ENCODE measurements at regions not wholly inside any gene's neighbourhood (a gene's known extent, or its start where the extent isn't known, plus 50 kb on each side); places are given as distances from the start of the nearest gene placed in this dataset.

DNA sequence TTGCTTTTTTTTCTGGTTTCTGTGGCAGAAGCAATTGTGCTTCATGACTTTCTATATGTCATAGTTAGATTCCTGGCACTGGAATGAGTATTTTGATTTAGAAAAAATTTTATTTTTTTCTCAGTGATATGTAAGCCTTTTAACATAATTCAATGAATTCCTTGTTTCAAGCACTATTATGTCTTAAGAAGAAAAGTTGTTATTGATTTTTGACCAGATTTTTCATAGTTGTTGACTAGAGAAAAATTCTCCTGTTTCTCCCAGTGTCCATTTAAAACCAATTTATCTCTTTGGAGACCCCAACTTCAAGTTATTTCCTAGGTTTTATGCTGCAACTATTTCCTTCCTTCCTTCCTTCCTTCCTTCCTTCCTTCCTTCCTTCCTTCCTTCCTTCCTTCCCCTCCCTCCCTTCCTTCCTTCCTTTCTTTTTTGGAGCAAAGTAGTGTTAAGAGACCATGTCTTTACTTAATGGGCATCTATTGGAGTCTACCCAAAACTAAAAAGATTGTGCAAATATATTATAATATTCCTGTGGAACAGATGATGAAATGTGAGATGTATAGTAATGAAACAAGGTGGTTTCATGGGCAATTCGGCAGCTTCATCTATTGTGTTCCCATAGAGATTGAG, 346.9 kb downstream of the RNF144B start:
- TF ChIP-seq, protein P1, sequence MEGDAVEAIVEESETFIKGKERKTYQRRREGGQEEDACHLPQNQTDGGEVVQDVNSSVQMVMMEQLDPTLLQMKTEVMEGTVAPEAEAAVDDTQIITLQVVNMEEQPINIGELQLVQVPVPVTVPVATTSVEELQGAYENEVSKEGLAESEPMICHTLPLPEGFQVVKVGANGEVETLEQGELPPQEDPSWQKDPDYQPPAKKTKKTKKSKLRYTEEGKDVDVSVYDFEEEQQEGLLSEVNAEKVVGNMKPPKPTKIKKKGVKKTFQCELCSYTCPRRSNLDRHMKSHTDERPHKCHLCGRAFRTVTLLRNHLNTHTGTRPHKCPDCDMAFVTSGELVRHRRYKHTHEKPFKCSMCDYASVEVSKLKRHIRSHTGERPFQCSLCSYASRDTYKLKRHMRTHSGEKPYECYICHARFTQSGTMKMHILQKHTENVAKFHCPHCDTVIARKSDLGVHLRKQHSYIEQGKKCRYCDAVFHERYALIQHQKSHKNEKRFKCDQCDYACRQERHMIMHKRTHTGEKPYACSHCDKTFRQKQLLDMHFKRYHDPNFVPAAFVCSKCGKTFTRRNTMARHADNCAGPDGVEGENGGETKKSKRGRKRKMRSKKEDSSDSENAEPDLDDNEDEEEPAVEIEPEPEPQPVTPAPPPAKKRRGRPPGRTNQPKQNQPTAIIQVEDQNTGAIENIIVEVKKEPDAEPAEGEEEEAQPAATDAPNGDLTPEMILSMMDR (IDR thresholded peaks at IDR 0.05; ENCODE audit: extremely low read depth in 1 of 2, insufficient read depth in 1 of 2, low read depth in 1 of 2, low read length in 2 of 2): no peak
- TF ChIP-seq, protein P2, sequence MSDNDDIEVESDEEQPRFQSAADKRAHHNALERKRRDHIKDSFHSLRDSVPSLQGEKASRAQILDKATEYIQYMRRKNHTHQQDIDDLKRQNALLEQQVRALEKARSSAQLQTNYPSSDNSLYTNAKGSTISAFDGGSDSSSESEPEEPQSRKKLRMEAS (IDR thresholded peaks at IDR 0.05; ENCODE audit: insufficient read depth, insufficient read length): no peak
- TF ChIP-seq POLR2AphosphoS5 (IDR thresholded peaks at IDR 0.05; ENCODE audit: insufficient read depth, low read depth, low read length) (no peak), EZH2 (IDR thresholded peaks at IDR 0.05; ENCODE audit: borderline replicate concordance, low read depth, low read length, severe bottlenecking) (no peak), FOS (IDR thresholded peaks at IDR 0.05; ENCODE audit: borderline replicate concordance, insufficient read depth, low read length) (no peak), POLR2A (IDR thresholded peaks at IDR 0.05; ENCODE audit: low read depth, low read length) (no peak), JUN (IDR thresholded peaks at IDR 0.05; ENCODE audit: borderline replicate concordance, insufficient read depth, insufficient read length, low read depth) (no peak), GATA2 (IDR thresholded peaks at IDR 0.05; ENCODE audit: insufficient read depth, insufficient read length, low read depth, low read length) (no peak)

Measured in endothelial cell of umbilical vein (primary cell).